T-cell (primary cell): ENCODE measurements at regions not wholly inside any gene's neighbourhood (a gene's known extent, or its start where the extent isn't known, plus 50 kb on each side); places are given as distances from the start of the nearest gene placed in this dataset.

Source experiments
- ATAC-seq, 4 experiments: fragments of 200-7000 bp in 3 of 4; fragments of 150-1000 bp in 1 of 4; cut with Tn5 transposase; replicated peaks in 1 of 4; 1 replicate in 3 of 4; 2 replicates in 1 of 4; pipeline ENCODE4 v1.10.0; 2021; ENCODE audit warnings: moderate library complexity in 3 of 4, mild to moderate bottlenecking in 2 of 4, moderate number of reproducible peaks in 1 of 4
- CTCF ChIA-PET, 2 donors: fragments of 300-600 bp; sonication (Branson Sonifier 250); formaldehyde crosslinking; loops; one replicate each; lab custom pipeline; 2022; ENCODE audit warnings: antibody characterized with exemption in 2 of 2; lab: Charles Lee
- POLR2A ChIA-PET, 2 donors: fragments of 300-600 bp; sonication (Branson Sonifier 250); formaldehyde crosslinking; loops; one replicate each; lab custom pipeline; 2022; ENCODE audit warnings: antibody characterized with exemption in 2 of 2; lab: Charles Lee
- DNase-seq, 35 experiments: peaks; one replicate each; pipeline versions ENCODE4 v3.0.0 to v3.0.0-alpha.2; 2013 to 2023
- H3K27ac ChIP-seq: one replicate; pipeline ENCODE4 v1.5.1; 2013; ENCODE audit warnings: low read length
- H3K27me3 ChIP-seq, 2 experiments: replicated peaks in 1 of 2; 1 replicate in 1 of 2; 2 replicates in 1 of 2; pipeline versions ENCODE4 v1.6.1 to v1.7.0; 2013; ENCODE audit warnings: low read length in 1 of 2, mixed read lengths in 1 of 2; ENCODE audit not compliant: control insufficient read depth in 2 of 2, insufficient read depth in 2 of 2; ENCODE audit errors: extremely low read depth in 1 of 2
- H3K36me3 ChIP-seq, 2 donors: 1 replicate in 1 of 2; 2 replicates in 1 of 2; pipeline versions ENCODE4 v1.6.1 to v1.7.0; 2013; ENCODE audit warnings: low read length in 1 of 2; ENCODE audit not compliant: control insufficient read depth in 2 of 2, insufficient read depth in 1 of 2; ENCODE audit errors: extremely low read depth in 1 of 2
- H3K4me1 ChIP-seq, 2 experiments: 1 replicate in 1 of 2; 2 replicates in 1 of 2; pipeline versions ENCODE4 v1.6.1 to v1.7.0; 2013; ENCODE audit warnings: low read length in 2 of 2, mixed read lengths in 1 of 2; ENCODE audit not compliant: insufficient read depth in 2 of 2, control insufficient read depth in 1 of 2; ENCODE audit errors: extremely low read depth in 1 of 2
- H3K4me3 ChIP-seq, 2 donors: 1 replicate in 1 of 2; 2 replicates in 1 of 2; pipeline versions ENCODE4 v1.5.1 to v1.7.0; 2013; ENCODE audit warnings: mild to moderate bottlenecking in 2 of 2, low read length in 1 of 2, moderate library complexity in 1 of 2; ENCODE audit not compliant: control insufficient read depth in 1 of 2; ENCODE audit errors: extremely low read depth in 1 of 2
- H3K9me3 ChIP-seq: 2 replicates; pipeline ENCODE4 v1.7.0; 2013
- H3K27ac Mint-ChIP-seq, 2 donors: one replicate each; pipeline ENCODE4 v1.8.0; 2020 to 2021; ENCODE audit warnings: mild to moderate bottlenecking in 2 of 2, mixed read lengths in 2 of 2
- H3K27me3 Mint-ChIP-seq, 2 donors: one replicate each; pipeline ENCODE4 v1.8.0; 2021 to 2022; ENCODE audit warnings: mixed read lengths in 2 of 2
- H3K36me3 Mint-ChIP-seq: one replicate; pipeline ENCODE4 v1.8.0; 2021; ENCODE audit warnings: mixed read lengths
- H3K4me1 Mint-ChIP-seq, 3 donors: one replicate each; pipeline ENCODE4 v1.8.0; 2020 to 2022; ENCODE audit warnings: mixed read lengths in 3 of 3, mild to moderate bottlenecking in 1 of 3
- H3K4me3 Mint-ChIP-seq, 3 donors: one replicate each; pipeline ENCODE4 v1.8.0; 2020 to 2022; ENCODE audit warnings: mild to moderate bottlenecking in 3 of 3, mixed read lengths in 3 of 3, moderate library complexity in 3 of 3
- H3K9me3 Mint-ChIP-seq, 3 donors: one replicate each; pipeline ENCODE4 v1.8.0; 2020 to 2022; ENCODE audit warnings: mixed read lengths in 3 of 3
- WGBS: methylation state at CpG from one replicate; pipeline ENCODE4 v1.1.5; 2013; ENCODE audit warnings: missing lambda C conversion rate; ENCODE audit not compliant: insufficient coverage; 5-methylcytosine and 5-hydroxymethylcytosine counted together

GRCh38 chr1:173280899-173281660 lies 73.9 kb upstream of the TNFSF4 start:
- DNase-seq (peak in 1 of 35 experiments; percentile 11), ATAC-seq (no peak)
- H3K27ac ChIP-seq: no peak overlapping the region
- no peaks in the 10 kb centered on the region for H3K4me1 ChIP-seq
- H3K9me3 Mint-ChIP-seq: peaks cover 0 to 3% (median 0%) of the 10 kb centered on the region in 3 donors
- peaks cover 4% of the 10 kb centered on the region for H3K36me3 Mint-ChIP-seq
- no peak overlapping the region for H3K4me3 Mint-ChIP-seq
- no peak overlapping the region for H3K4me3 ChIP-seq
- H3K4me1 Mint-ChIP-seq: no peaks in the 10 kb centered on the region
- no peaks in the 10 kb centered on the region for H3K27me3 ChIP-seq
- H3K9me3 ChIP-seq: no peaks in the 10 kb centered on the region
- 86% methylated on average over 3 of the region's 7 CpGs for WGBS
- no peak overlapping the region for H3K27ac Mint-ChIP-seq
- ChIA-PET POLR2A (no interaction called here), CTCF (no interaction called here)
- H3K27me3 Mint-ChIP-seq: no peaks in the 10 kb centered on the region
- H3K36me3 ChIP-seq: no peaks in the 10 kb centered on the region

GRCh38 chr1:173285048-173285447 lies 77.9 kb upstream of the TNFSF4 start:
- Histone ChIP-seq H3K27me3 (no peaks in the 10 kb centered on the region), H3K27ac (no peak overlapping the region), H3K36me3 (no peaks in the 10 kb centered on the region), H3K9me3 (no peaks in the 10 kb centered on the region), H3K4me1 (no peaks in the 10 kb centered on the region), H3K4me3 (no peak overlapping the region)
- Mint-ChIP-seq H3K27me3 (no peaks in the 10 kb centered on the region), H3K27ac (no peak overlapping the region), H3K4me1 (no peaks in the 10 kb centered on the region), H3K4me3 (no peak overlapping the region), H3K9me3 (peaks cover 0 to 6% (median 2%) of the 10 kb centered on the region in 3 donors), H3K36me3 (peaks cover 4% of the 10 kb centered on the region)
- POLR2A ChIA-PET: no interaction called here
- no peak for ATAC-seq
- WGBS: no CpG with 5 or more reads among the region's 3 CpGs
- CTCF ChIA-PET: no interaction called here
- no peak for DNase-seq

GRCh38 chr1:173287785-173288184 lies 80.7 kb upstream of the TNFSF4 start:
- Histone ChIP-seq H3K27ac (no peak overlapping the region), H3K4me1 (no peaks in the 10 kb centered on the region), H3K9me3 (no peaks in the 10 kb centered on the region), H3K4me3 (no peak overlapping the region), H3K36me3 (no peaks in the 10 kb centered on the region), H3K27me3 (no peaks in the 10 kb centered on the region)
- CTCF ChIA-PET: no interaction called here
- Mint-ChIP-seq H3K9me3 (peaks cover 0 to 19% (median 0%) of the 10 kb centered on the region in 3 donors), H3K27ac (no peak overlapping the region), H3K4me3 (no peak overlapping the region), H3K27me3 (no peaks in the 10 kb centered on the region), H3K36me3 (peaks cover 11% of the 10 kb centered on the region), H3K4me1 (peaks cover 0 to 18% (median 3%) of the 10 kb centered on the region in 3 donors)
- no CpG with 5 or more reads among the region's 1 CpG for WGBS
- POLR2A ChIA-PET: no interaction called here
- DNase-seq (no peak), ATAC-seq (no peak)

- WGBS: no CpG with 5 or more reads among the region's 1 CpG
Observed at GRCh38 chr1:173293756-173294155, 86.6 kb upstream of the TNFSF4 start.

GRCh38 chr1:173294843-173295242 lies 87.7 kb upstream of the TNFSF4 start:
- WGBS: no CpG with 5 or more reads among the region's 2 CpGs
- CTCF ChIA-PET: no interaction called here
- H3K27me3 Mint-ChIP-seq: no peaks in the 10 kb centered on the region

More at GRCh38 chr1:173293756-173294155, 86.6 kb upstream of the TNFSF4 start:
- Mint-ChIP-seq H3K36me3 (peaks cover 14% of the 10 kb centered on the region), H3K27ac (no peak overlapping the region), H3K4me1 (peaks cover 17 to 32% (median 20%) of the 10 kb centered on the region in 3 donors), H3K27me3 (no peaks in the 10 kb centered on the region), H3K4me3 (no peak overlapping the region), H3K9me3 (peaks cover 0 to 19% (median 0%) of the 10 kb centered on the region in 3 donors)
- POLR2A ChIA-PET: no interaction called here
- Histone ChIP-seq H3K36me3 (no peaks in the 10 kb centered on the region), H3K9me3 (no peaks in the 10 kb centered on the region), H3K4me1 (peaks cover 0 to 4% of the 10 kb centered on the region in 2 experiments), H3K4me3 (no peak overlapping the region), H3K27ac (no peak overlapping the region), H3K27me3 (no peaks in the 10 kb centered on the region)
- no peak for DNase-seq
- CTCF ChIA-PET: no interaction called here
- ATAC-seq: no peak

GRCh38 chr1:173295391-173295790 lies 88.3 kb upstream of the TNFSF4 start:
- Histone ChIP-seq H3K4me1 (peaks cover 0 to 4% of the 10 kb centered on the region in 2 experiments), H3K36me3 (no peaks in the 10 kb centered on the region), H3K4me3 (no peak overlapping the region), H3K27me3 (no peaks in the 10 kb centered on the region), H3K27ac (no peak overlapping the region), H3K9me3 (no peaks in the 10 kb centered on the region)
- Mint-ChIP-seq H3K36me3 (peaks cover 14% of the 10 kb centered on the region), H3K27ac (no peak overlapping the region), H3K27me3 (no peaks in the 10 kb centered on the region), H3K9me3 (peaks cover 0 to 11% (median 0%) of the 10 kb centered on the region in 3 donors), H3K4me1 (peaks cover 23 to 44% (median 26%) of the 10 kb centered on the region in 3 donors), H3K4me3 (no peak overlapping the region)
- no peak for ATAC-seq
- POLR2A ChIA-PET: no interaction called here
- WGBS: no CpG with 5 or more reads among the region's 1 CpG
- CTCF ChIA-PET: no interaction called here
- no peak for DNase-seq

More at GRCh38 chr1:173294843-173295242, 87.7 kb upstream of the TNFSF4 start:
- H3K4me1 Mint-ChIP-seq: peaks cover 23 to 40% (median 26%) of the 10 kb centered on the region in 3 donors
- POLR2A ChIA-PET: no interaction called here
- H3K9me3 Mint-ChIP-seq: peaks cover 0 to 14% (median 0%) of the 10 kb centered on the region in 3 donors
- no peaks in the 10 kb centered on the region for H3K36me3 ChIP-seq
- H3K27ac ChIP-seq: no peak overlapping the region
- no peak overlapping the region for H3K27ac Mint-ChIP-seq
- no peaks in the 10 kb centered on the region for H3K9me3 ChIP-seq
- H3K4me3 ChIP-seq: no peak overlapping the region
- H3K4me3 Mint-ChIP-seq: no peak overlapping the region
- DNase-seq (no peak), ATAC-seq (no peak)
- H3K27me3 ChIP-seq: no peaks in the 10 kb centered on the region
- peaks cover 0 to 4% of the 10 kb centered on the region in 2 experiments for H3K4me1 ChIP-seq
- peaks cover 14% of the 10 kb centered on the region for H3K36me3 Mint-ChIP-seq
